Brain microvascular endothelial cell (primary cell): ENCODE measurements at regions not wholly inside any gene's neighbourhood (a gene's known extent, or its start where the extent isn't known, plus 50 kb on each side); places are given as distances from the start of the nearest gene placed in this dataset.

Experiments
- DNase-seq: peaks from one replicate; pipeline ENCODE4 v3.0.0-alpha.2; 2020
- H3K27ac ChIP-seq: fragments of 250-450 bp; sonication (Bioruptor Pico); 2 replicates; pipeline ENCODE4 v1.5.1; 2020; ENCODE audit warnings: mild to moderate bottlenecking, moderate library complexity
- H3K27me3 ChIP-seq: fragments of 250-450 bp; sonication (Bioruptor Pico); replicated peaks from 2 replicates; pipeline ENCODE4 v1.5.1; 2020; ENCODE audit warnings: mild to moderate bottlenecking
- H3K36me3 ChIP-seq: fragments of 250-450 bp; sonication (Bioruptor Pico); replicated peaks from 2 replicates; pipeline ENCODE4 v1.5.1; 2020; ENCODE audit warnings: mild to moderate bottlenecking
- H3K4me3 ChIP-seq: 2 replicates; pipeline ENCODE4 v1.5.1; 2011; ENCODE audit warnings: low read depth, mild to moderate bottlenecking, control low read depth, low read length, moderate library complexity
- in situ Hi-C: cut with HindIII; loops from 2 replicates; pipeline ENCODE4 v1.10.0; 2017; ENCODE audit warnings: low sequenced_read_pairs, low pct_ligation_motif_present
- TF ChIP-seq, protein P1 (sequence below): IDR thresholded peaks from 2 replicates; pipeline ENCODE4 v1.5.1; 2011; ENCODE audit warnings: low read depth, mild to moderate bottlenecking, moderate library complexity, low read length, control low read depth, inconsistent platforms; ENCODE audit errors: missing control alignments

GRCh38 chr2:64837116-64837731 is 152.0 kb upstream of the SLC1A4 start:
- in situ Hi-C loops, result no loop called here
- no peak overlapping the region for H3K4me3 ChIP-seq
- TF ChIP-seq, protein P1, sequence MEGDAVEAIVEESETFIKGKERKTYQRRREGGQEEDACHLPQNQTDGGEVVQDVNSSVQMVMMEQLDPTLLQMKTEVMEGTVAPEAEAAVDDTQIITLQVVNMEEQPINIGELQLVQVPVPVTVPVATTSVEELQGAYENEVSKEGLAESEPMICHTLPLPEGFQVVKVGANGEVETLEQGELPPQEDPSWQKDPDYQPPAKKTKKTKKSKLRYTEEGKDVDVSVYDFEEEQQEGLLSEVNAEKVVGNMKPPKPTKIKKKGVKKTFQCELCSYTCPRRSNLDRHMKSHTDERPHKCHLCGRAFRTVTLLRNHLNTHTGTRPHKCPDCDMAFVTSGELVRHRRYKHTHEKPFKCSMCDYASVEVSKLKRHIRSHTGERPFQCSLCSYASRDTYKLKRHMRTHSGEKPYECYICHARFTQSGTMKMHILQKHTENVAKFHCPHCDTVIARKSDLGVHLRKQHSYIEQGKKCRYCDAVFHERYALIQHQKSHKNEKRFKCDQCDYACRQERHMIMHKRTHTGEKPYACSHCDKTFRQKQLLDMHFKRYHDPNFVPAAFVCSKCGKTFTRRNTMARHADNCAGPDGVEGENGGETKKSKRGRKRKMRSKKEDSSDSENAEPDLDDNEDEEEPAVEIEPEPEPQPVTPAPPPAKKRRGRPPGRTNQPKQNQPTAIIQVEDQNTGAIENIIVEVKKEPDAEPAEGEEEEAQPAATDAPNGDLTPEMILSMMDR, result no peak
- DNase-seq, result no peak
- no peaks in the 10 kb centered on the region for H3K27me3 ChIP-seq
- no peaks in the 10 kb centered on the region for H3K36me3 ChIP-seq
- H3K27ac ChIP-seq, result no peak overlapping the region

- no peak overlapping the region for H3K27ac ChIP-seq
- TF ChIP-seq, protein P1, result no peak
- in situ Hi-C loops, result no loop called here
- H3K27me3 ChIP-seq, result no peaks in the 10 kb centered on the region
- H3K4me3 ChIP-seq, result no peak overlapping the region
- DNase-seq, result no peak
- H3K36me3 ChIP-seq, result no peaks in the 10 kb centered on the region
Observed at GRCh38 chr2:64837925-64838641, 151.1 kb upstream of the SLC1A4 start.

DNA sequence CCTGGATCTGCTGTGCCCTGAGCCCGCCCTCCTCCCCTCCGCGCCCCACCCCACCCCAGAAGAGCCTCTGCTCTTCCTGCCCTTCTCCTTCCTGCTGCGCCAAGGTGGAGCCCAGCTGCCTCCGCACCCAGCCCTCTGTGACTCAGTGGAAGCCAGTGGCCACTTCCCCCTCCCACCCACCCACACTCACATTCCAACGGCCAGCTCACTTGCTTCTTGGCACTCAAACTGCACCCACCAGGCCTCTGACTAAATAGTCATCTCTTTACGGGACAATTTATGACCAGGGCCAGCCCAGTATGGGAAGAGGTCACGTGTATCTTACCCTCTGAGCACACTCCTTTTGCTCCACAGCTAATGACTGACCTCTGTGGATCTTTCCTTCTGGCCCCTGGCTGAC is 150.4 kb upstream of the SLC1A4 start:
- TF ChIP-seq, protein P1, result no peak
- Histone ChIP-seq H3K4me3 (no peak overlapping the region), H3K36me3 (no peaks in the 10 kb centered on the region), H3K27me3 (no peaks in the 10 kb centered on the region), H3K27ac (no peak overlapping the region)
- in situ Hi-C loops, result no loop called here
- peak; percentile 78 for DNase-seq

- no peak for DNase-seq
- no peaks in the 10 kb centered on the region for H3K27me3 ChIP-seq
- in situ Hi-C loops, result no loop called here
- TF ChIP-seq, protein P1, result no peak
- no peak overlapping the region for H3K4me3 ChIP-seq
- no peak overlapping the region for H3K27ac ChIP-seq
- H3K36me3 ChIP-seq, result no peaks in the 10 kb centered on the region
Observed at GRCh38 chr2:64839844-64840243, 149.4 kb upstream of the SLC1A4 start.

GRCh38 chr2:64840426-64840881 is 148.7 kb upstream of the SLC1A4 start:
- no peaks in the 10 kb centered on the region for H3K27me3 ChIP-seq
- DNase-seq, result no peak
- H3K36me3 ChIP-seq, result no peaks in the 10 kb centered on the region
- in situ Hi-C loops, result no loop called here
- TF ChIP-seq, protein P1, result no peak
- no peak overlapping the region for H3K27ac ChIP-seq
- H3K4me3 ChIP-seq, result no peak overlapping the region
